Pulmonary artery endothelial cell (primary cell): ENCODE measurements at regions not wholly inside any gene's neighbourhood (a gene's known extent, or its start where the extent isn't known, plus 50 kb on each side); places are given as distances from the start of the nearest gene placed in this dataset.
"Not testable (repeated sequence)": the region's sequence is repeated elsewhere in the genome, so short reads cannot be mapped to it uniquely, and the experiment has no call there.

Experiments used
- DNase-seq: peaks from one replicate; pipeline ENCODE4 v3.0.0-alpha.2; 2011; ENCODE audit warnings: low read depth, low spot score

- DNase-seq = no peak
Measured at GRCh38 chr18:5720132-5720531, 175.2 kb downstream of the TMEM200C start.

GRCh38 chr18:5717256-5717655, 173.5 kb upstream of the EPB41L3 start:
- DNase-seq = no peak

- no peak for DNase-seq
Measured at GRCh38 chr18:5710676-5711075, 166.9 kb upstream of the EPB41L3 start.

GRCh38 chr18:5710235-5710634, 166.4 kb upstream of the EPB41L3 start:
- no peak for DNase-seq

- DNase-seq = no peak
Measured at GRCh38 chr18:5709476-5710095, 165.8 kb upstream of the EPB41L3 start.

- no peak for DNase-seq
Measured at GRCh38 chr18:5707586-5707985, 163.8 kb upstream of the EPB41L3 start.

GRCh38 chr18:5705393-5705792, 161.6 kb upstream of the EPB41L3 start:
- no peak for DNase-seq

GRCh38 chr18:5704847-5705246, 161.1 kb upstream of the EPB41L3 start:
- no peak for DNase-seq

GRCh38 chr18:5702016-5702415, 158.2 kb upstream of the EPB41L3 start:
- not testable (repeated sequence) for DNase-seq

GRCh38 chr18:5693699-5694294, 150.0 kb upstream of the EPB41L3 start:
- no peak for DNase-seq

- no peak for DNase-seq
Measured at GRCh38 chr18:5678779-5679406, 135.1 kb upstream of the EPB41L3 start.

GRCh38 chr18:5678278-5678677, 134.5 kb upstream of the EPB41L3 start:
- no peak for DNase-seq

GRCh38 chr18:5673616-5674015, 129.8 kb upstream of the EPB41L3 start:
- no peak for DNase-seq

GRCh38 chr18:5669585-5669984, 125.8 kb upstream of the EPB41L3 start:
- DNase-seq = no peak

- no peak for DNase-seq
Measured at GRCh38 chr18:5668087-5668715, 124.4 kb upstream of the EPB41L3 start.

- DNase-seq = no peak
Measured at GRCh38 chr18:5667356-5667755, 123.6 kb upstream of the EPB41L3 start.

- DNase-seq = no peak
Measured at GRCh38 chr18:5662586-5663090, 118.8 kb upstream of the EPB41L3 start.

GRCh38 chr18:5661179-5661578, 117.4 kb upstream of the EPB41L3 start:
- no peak for DNase-seq

- no peak for DNase-seq
Measured at GRCh38 chr18:5653802-5654201, 110.0 kb upstream of the EPB41L3 start.

- no peak for DNase-seq
Measured at GRCh38 chr18:5651736-5652135, 107.9 kb upstream of the EPB41L3 start.

GRCh38 chr18:5649439-5649838, 105.6 kb upstream of the EPB41L3 start:
- no peak for DNase-seq

GRCh38 chr18:5646739-5647138, 102.9 kb upstream of the EPB41L3 start:
- DNase-seq = no peak
